ENCODE measurements at regions not wholly inside any gene's neighbourhood (a gene's known extent, or its start where the extent isn't known, plus 50 kb on each side); places are given as distances from the start of the nearest gene placed in this dataset.

- TF ChIP-seq CTCF (IDR thresholded peaks at IDR 0.05; ENCODE audit: borderline replicate concordance, extremely low read depth, insufficient read depth), result no peak
- Histone ChIP-seq H3K9ac (ENCODE audit: low read length in 3 of 3) (no peak overlapping the region), H3K4me1 (ENCODE audit: control insufficient read depth in 2 of 3, insufficient read depth in 2 of 3, low read depth in 1 of 3, low read length in 3 of 3) (peaks cover 0 to 10% (median 0%) of the 10 kb centered on the region in 3 donors), H3K9me3 (ENCODE audit: control insufficient read depth in 2 of 3, insufficient read depth in 1 of 3, low read length in 3 of 3) (no peaks in the 10 kb centered on the region), H3K36me3 (ENCODE audit: control insufficient read depth in 2 of 3, insufficient read depth in 3 of 3, low read length in 3 of 3) (no peaks in the 10 kb centered on the region), H3K27me3 (ENCODE audit: control insufficient read depth, insufficient read depth, low read length) (no peaks in the 10 kb centered on the region), H3K27ac (ENCODE audit: low read depth in 2 of 2, low read length in 2 of 2) (no peak overlapping the region), H3K4me3 (ENCODE audit: low read length in 3 of 3) (no peak overlapping the region)
- DNase-seq, result no peak
- intact Hi-C loops (cut with DNase I), result no loop called here
- no peak for FAIRE-seq
These were observed 252.7 kb upstream of the JADE1 start for GRCh38 chr4:128556756-128557155.

GRCh38 chr4:128553686-128554515, 255.6 kb upstream of the JADE1 start:
- intact Hi-C loops (cut with DNase I), result no loop called here
- peak overlapping the region; percentile 54 to 81 (median 61) for H3K9ac ChIP-seq (ENCODE audit: low read length in 3 of 3)
- FAIRE-seq, result no peak
- H3K9me3 ChIP-seq (ENCODE audit: control insufficient read depth in 2 of 3, insufficient read depth in 1 of 3, low read length in 3 of 3), result no peaks in the 10 kb centered on the region
- H3K4me1 ChIP-seq (ENCODE audit: control insufficient read depth in 2 of 3, insufficient read depth in 2 of 3, low read depth in 1 of 3, low read length in 3 of 3), result peaks cover 0 to 7% (median 0%) of the 10 kb centered on the region in 3 donors
- DNase-seq, result peak in 1 of 5 donors; percentile 23
- H3K36me3 ChIP-seq (ENCODE audit: control insufficient read depth in 2 of 3, insufficient read depth in 3 of 3, low read length in 3 of 3), result no peaks in the 10 kb centered on the region
- no peaks in the 10 kb centered on the region for H3K27me3 ChIP-seq (ENCODE audit: control insufficient read depth, insufficient read depth, low read length)
- H3K27ac ChIP-seq (ENCODE audit: low read depth in 2 of 2, low read length in 2 of 2), result peak overlapping the region; percentile 81 to 98
- no peak for TF ChIP-seq CTCF (IDR thresholded peaks at IDR 0.05; ENCODE audit: borderline replicate concordance, extremely low read depth, insufficient read depth)
- peak overlapping the region in 2 of 3 donors; percentile 71 to 93 for H3K4me3 ChIP-seq (ENCODE audit: low read length in 3 of 3)

- no peak for FAIRE-seq
- Histone ChIP-seq H3K4me1 (ENCODE audit: control insufficient read depth in 2 of 3, insufficient read depth in 2 of 3, low read depth in 1 of 3, low read length in 3 of 3) (peaks cover 0 to 7% (median 0%) of the 10 kb centered on the region in 3 donors), H3K36me3 (ENCODE audit: control insufficient read depth in 2 of 3, insufficient read depth in 3 of 3, low read length in 3 of 3) (no peaks in the 10 kb centered on the region), H3K4me3 (ENCODE audit: low read length in 3 of 3) (peak overlapping the region; percentile 71 to 93 (median 78)), H3K9ac (ENCODE audit: low read length in 3 of 3) (peak overlapping the region; percentile 11 to 81 (median 54)), H3K27ac (ENCODE audit: low read depth in 2 of 2, low read length in 2 of 2) (peak overlapping the region; percentile 81 to 98), H3K9me3 (ENCODE audit: control insufficient read depth in 2 of 3, insufficient read depth in 1 of 3, low read length in 3 of 3) (no peaks in the 10 kb centered on the region), H3K27me3 (ENCODE audit: control insufficient read depth, insufficient read depth, low read length) (no peaks in the 10 kb centered on the region)
- no peak for TF ChIP-seq CTCF (IDR thresholded peaks at IDR 0.05; ENCODE audit: borderline replicate concordance, extremely low read depth, insufficient read depth)
- intact Hi-C loops (cut with DNase I), result no loop called here
- no peak for DNase-seq
These were observed 257.0 kb upstream of the JADE1 start for GRCh38 chr4:128552586-128552907.
